ENCODE measurements at regions not wholly inside any gene's neighbourhood (a gene's known extent, or its start where the extent isn't known, plus 50 kb on each side); places are given as distances from the start of the nearest gene placed in this dataset.

- H3K9me1 ChIP-seq (ENCODE audit: insufficient read depth, low read length): no peaks in the 10 kb centered on the region; the same call in 1 of the 2 replicates
- in situ Hi-C loops (cut with MboI; ENCODE audit: low sequenced_read_pairs): no loop called here
- intact Hi-C loops (cut with micrococcal nuclease): loop anchor here (10.0 kb wide), 1 partner anchor 443 kb away; no protein-coding TSS in a partner anchor
- 0 out of 2 replicates have a peak overlapping the region, but pooled peaks have one; percentile 13 for H4K91ac ChIP-seq (ENCODE audit: insufficient read depth, low read depth, low read length)
- ChIA-PET CTCF (interaction anchor here (0.6 kb wide), 1 partner anchor 348 kb away, joined by 3 read pairs; no protein-coding TSS in a partner anchor), POLR2A (ENCODE audit: unreplicated experiment) (no interaction called here)
- no peaks in the 10 kb centered on the region for H3K9me3 ChIP-seq (ENCODE audit: control insufficient read depth, insufficient read depth, low read length)
- H3K4ac ChIP-seq (ENCODE audit: low read depth, low read length): peak overlapping the region; percentile 1; the same call in 1 of the 2 replicates
- H3K23ac ChIP-seq (ENCODE audit: low read depth, low read length): no peak overlapping the region
- H2BK5ac ChIP-seq (ENCODE audit: low read depth, low read length, poor library complexity, severe bottlenecking): peak overlapping the region; percentile 84
- H2BK20ac ChIP-seq (ENCODE audit: low read depth, low read length): peak overlapping the region; percentile 77
- H3K56ac ChIP-seq (ENCODE audit: extremely low read depth, insufficient read depth, low read length): 0 out of 2 replicates have a peak overlapping the region, but pooled peaks have one; percentile 3
- no peak overlapping the region for H3K9ac ChIP-seq (ENCODE audit: low read depth, low read length)
- H4K20me1 ChIP-seq (ENCODE audit: insufficient read depth, low read length): peaks cover 2% of the 10 kb centered on the region; the same call in 1 of the 2 replicates
- H3K4me1 ChIP-seq (ENCODE audit: control insufficient read depth, insufficient read depth, low read length): peaks cover 2% of the 10 kb centered on the region; the same call in 1 of the 2 replicates
- ATAC-seq (ENCODE audit: low read depth) (peak; percentile 89), DNase-seq (peak; percentile 73)
- no TSS peak for BruUV-seq (replicated peaks)
- no peaks in the 10 kb centered on the region for H3K27me3 ChIP-seq (ENCODE audit: control insufficient read depth, insufficient read depth, low read length)
- peak overlapping the region; percentile 54; the same call in 1 of the 2 replicates for H3K18ac ChIP-seq (ENCODE audit: low read depth, low read length)
- H3K4me2 ChIP-seq (ENCODE audit: low read depth, low read length): no peak overlapping the region
- H2AK9ac ChIP-seq (replicated peaks; ENCODE audit: low read depth, low read length, poor library complexity): no peak overlapping the region
- peak overlapping the region; percentile 74 for H3K14ac ChIP-seq (replicated peaks; ENCODE audit: low read depth, low read length)
- peak overlapping the region; percentile 32; the same call in 1 of the 2 replicates for H2BK120ac ChIP-seq (ENCODE audit: low read depth, low read length)
- WGBS, 2 experiments (ENCODE audit: extremely low coverage in 2 of 2, insufficient read length in 1 of 2): no CpG with 5 or more reads among the region's 2 CpGs
- H3K36me3 ChIP-seq (ENCODE audit: control insufficient read depth, insufficient read depth, low read length): no peaks in the 10 kb centered on the region
- H3K79me1 ChIP-seq (ENCODE audit: low read depth in 1 of 2, low read length in 2 of 2): peaks cover 0 to 4% of the 10 kb centered on the region in 2 experiments; a peak in 1 of 4 replicates
- H4K8ac ChIP-seq (ENCODE audit: low read depth in 2 of 2, low read length in 2 of 2): peak overlapping the region in 1 of 2 experiments; percentile 61; a peak in 1 of 4 replicates
- H3K4me3 ChIP-seq (ENCODE audit: insufficient read depth, low read depth, low read length): no peak overlapping the region
- H3K27ac ChIP-seq (ENCODE audit: insufficient read depth, low read length): no peak overlapping the region
- 0 out of 3 replicates have a peak overlapping the region, but pooled peaks have one; percentile 36 for H2BK15ac ChIP-seq (ENCODE audit: low read depth, low read length)
- dilution Hi-C loops (cut with HindIII; ENCODE audit: low sequenced_read_pairs, unreplicated experiment): no loop called here
- H2AFZ ChIP-seq (replicated peaks; ENCODE audit: low read length, poor library complexity): no peak overlapping the region
- H4K5ac ChIP-seq (ENCODE audit: low read depth, low read length): peak overlapping the region; percentile 43; the same call in 1 of the 2 replicates
- no peak overlapping the region for H2AK5ac ChIP-seq (ENCODE audit: low read depth, low read length)
- TF ChIP-seq MAFK (IDR thresholded peaks at IDR 0.05; ENCODE audit: low read depth, low read length): no peak
- no peak for TF ChIP-seq RFX5 (IDR thresholded peaks at IDR 0.05; ENCODE audit: low read depth, low read length)
- TF ChIP-seq RCOR1 (IDR thresholded peaks at IDR 0.05; ENCODE audit: insufficient replicate concordance, low read length): no peak
- TF ChIP-seq CEBPB (IDR thresholded peaks at IDR 0.05; ENCODE audit: low read depth, low read length): no peak
- TF ChIP-seq CHD1 (IDR thresholded peaks at IDR 0.05; ENCODE audit: low read depth, low read length): no peak
- no peak for TF ChIP-seq ELK1 (IDR thresholded peaks at IDR 0.05; ENCODE audit: borderline replicate concordance, low read depth, low read length)
- TF ChIP-seq SMC3 (IDR thresholded peaks at IDR 0.05; ENCODE audit: low read depth, low read length): no peak
- no peak for TF ChIP-seq NFE2L2 (IDR thresholded peaks at IDR 0.05; ENCODE audit: low read depth, low read length)
- TF ChIP-seq MXI1 (IDR thresholded peaks at IDR 0.05; ENCODE audit: borderline replicate concordance, low read depth, low read length): no peak
- no peak for TF ChIP-seq RAD21 (IDR thresholded peaks at IDR 0.05; ENCODE audit: low read length)
- TF ChIP-seq CTCF (conservative IDR thresholded peaks at IDR 0.05; ENCODE audit: low read depth, low read length): no peak
- TF ChIP-seq BHLHE40 (IDR thresholded peaks at IDR 0.05; ENCODE audit: low read depth, low read length): no peak
- no peak for TF ChIP-seq POLR2A (IDR thresholded peaks at IDR 0.05; ENCODE audit: low read depth, low read length)
- TF ChIP-seq MAZ (IDR thresholded peaks at IDR 0.05; ENCODE audit: borderline replicate concordance, low read depth, low read length): no peak
Observed at GRCh38 chr4:123121241-123121907, 199.0 kb upstream of the NUDT6 start.
